Bronchial epithelial cell (primary cell): ENCODE measurements at regions not wholly inside any gene's neighbourhood (a gene's known extent, or its start where the extent isn't known, plus 50 kb on each side); places are given as distances from the start of the nearest gene placed in this dataset.

Experiments used
- DNase-seq: peaks from one replicate; pipeline ENCODE4 v3.0.0-alpha.2; 2010; ENCODE audit warnings: low read depth
- FAIRE-seq: peaks from 2 replicates; lab custom pipeline; 2011; peaks lifted over from hg19 to GRCh38; lab: Jason Lieb, UNC
- H3K27me3 ChIP-seq: 2 replicates; pipeline ENCODE4 v1.5.1; 2011; ENCODE audit warnings: low read length; ENCODE audit not compliant: control insufficient read depth, insufficient read depth
- H3K36me3 ChIP-seq: 2 replicates; pipeline ENCODE4 v1.5.1; 2011; ENCODE audit warnings: low read length; ENCODE audit not compliant: control insufficient read depth, insufficient read depth
- H3K4me3 ChIP-seq: 2 replicates; pipeline ENCODE4 v1.5.1; 2011; ENCODE audit warnings: mild to moderate bottlenecking, low read depth, low read length, control low read depth
- TF ChIP-seq, protein P1 (sequence below): IDR thresholded peaks from 2 replicates; pipeline ENCODE4 v1.5.1; 2011; ENCODE audit warnings: mild to moderate bottlenecking, moderate library complexity, low read length, control low read depth, inconsistent platforms; ENCODE audit not compliant: insufficient read depth, severe bottlenecking

DNA sequence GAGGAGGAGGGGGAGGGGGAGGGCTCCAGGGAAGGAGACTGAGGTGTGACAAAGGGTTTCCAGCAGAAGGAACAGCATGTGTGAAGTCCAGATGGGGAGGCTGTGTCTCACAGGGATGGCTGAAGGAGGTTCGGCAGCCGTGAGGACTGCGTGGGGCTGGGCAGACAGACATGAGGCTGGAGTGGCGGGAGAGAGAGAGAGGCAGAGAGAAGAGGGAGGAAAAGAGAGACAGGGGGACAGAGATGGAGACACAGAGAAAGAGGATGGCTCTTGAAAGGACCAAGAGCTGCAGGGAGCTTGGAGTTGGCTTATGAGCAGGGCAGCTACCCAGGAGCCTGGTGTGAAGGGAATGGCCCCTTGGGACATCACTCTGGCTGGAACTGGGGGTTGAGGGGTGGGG lies 138.9 kb upstream of the ASB18 start:
- no peaks in the 10 kb centered on the region for H3K36me3 ChIP-seq
- no peak overlapping the region for H3K4me3 ChIP-seq
- no peak for FAIRE-seq
- TF ChIP-seq, protein P1, sequence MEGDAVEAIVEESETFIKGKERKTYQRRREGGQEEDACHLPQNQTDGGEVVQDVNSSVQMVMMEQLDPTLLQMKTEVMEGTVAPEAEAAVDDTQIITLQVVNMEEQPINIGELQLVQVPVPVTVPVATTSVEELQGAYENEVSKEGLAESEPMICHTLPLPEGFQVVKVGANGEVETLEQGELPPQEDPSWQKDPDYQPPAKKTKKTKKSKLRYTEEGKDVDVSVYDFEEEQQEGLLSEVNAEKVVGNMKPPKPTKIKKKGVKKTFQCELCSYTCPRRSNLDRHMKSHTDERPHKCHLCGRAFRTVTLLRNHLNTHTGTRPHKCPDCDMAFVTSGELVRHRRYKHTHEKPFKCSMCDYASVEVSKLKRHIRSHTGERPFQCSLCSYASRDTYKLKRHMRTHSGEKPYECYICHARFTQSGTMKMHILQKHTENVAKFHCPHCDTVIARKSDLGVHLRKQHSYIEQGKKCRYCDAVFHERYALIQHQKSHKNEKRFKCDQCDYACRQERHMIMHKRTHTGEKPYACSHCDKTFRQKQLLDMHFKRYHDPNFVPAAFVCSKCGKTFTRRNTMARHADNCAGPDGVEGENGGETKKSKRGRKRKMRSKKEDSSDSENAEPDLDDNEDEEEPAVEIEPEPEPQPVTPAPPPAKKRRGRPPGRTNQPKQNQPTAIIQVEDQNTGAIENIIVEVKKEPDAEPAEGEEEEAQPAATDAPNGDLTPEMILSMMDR = no peak
- no peak for DNase-seq
- H3K27me3 ChIP-seq = no peaks in the 10 kb centered on the region

DNA sequence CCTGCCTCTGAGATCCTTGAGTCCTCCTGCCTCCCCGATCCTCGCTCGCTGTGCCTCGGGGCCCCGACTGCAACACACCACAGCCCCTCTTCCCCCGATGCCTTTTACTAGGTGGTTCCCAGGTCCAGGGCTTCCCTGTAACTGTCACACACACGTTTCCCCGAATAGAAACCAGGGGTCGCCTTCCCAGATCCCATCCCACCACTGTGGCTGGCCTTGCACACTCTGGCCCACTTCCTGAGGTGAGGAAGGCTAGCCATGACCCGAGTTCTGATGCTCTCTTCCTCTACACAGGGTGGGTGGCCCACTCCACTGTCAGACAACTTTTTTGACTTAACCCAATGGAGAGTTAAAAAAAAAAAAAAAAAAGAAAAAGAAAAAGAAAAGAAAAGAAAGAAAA lies 139.6 kb upstream of the ASB18 start:
- TF ChIP-seq, protein P1 = no peak
- DNase-seq (no peak), FAIRE-seq (no peak)
- Histone ChIP-seq H3K27me3 (no peaks in the 10 kb centered on the region), H3K36me3 (no peaks in the 10 kb centered on the region), H3K4me3 (no peak overlapping the region)

DNA sequence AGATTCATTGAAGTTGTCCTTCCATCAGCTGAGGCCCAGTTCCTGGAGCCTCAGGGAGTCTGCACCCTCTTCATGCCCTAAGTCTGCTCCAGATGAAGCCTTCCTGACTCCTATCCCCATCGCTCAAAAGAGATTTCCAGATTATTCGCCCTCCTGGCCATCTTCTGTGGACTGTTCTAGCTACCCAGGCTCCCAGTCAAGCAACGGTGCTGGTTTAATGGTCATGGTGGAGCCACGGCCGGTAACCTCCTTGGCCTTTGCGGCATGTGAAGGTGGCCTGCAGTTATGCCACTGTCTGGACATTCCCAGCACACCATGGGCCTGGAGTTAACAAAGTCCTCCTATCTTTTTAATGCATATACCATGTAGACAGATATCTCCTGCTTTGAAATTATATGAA lies 140.1 kb upstream of the ASB18 start:
- H3K4me3 ChIP-seq = no peak overlapping the region
- FAIRE-seq (no peak), DNase-seq (no peak)
- no peaks in the 10 kb centered on the region for H3K36me3 ChIP-seq
- TF ChIP-seq, protein P1 = no peak
- H3K27me3 ChIP-seq = no peaks in the 10 kb centered on the region

DNA sequence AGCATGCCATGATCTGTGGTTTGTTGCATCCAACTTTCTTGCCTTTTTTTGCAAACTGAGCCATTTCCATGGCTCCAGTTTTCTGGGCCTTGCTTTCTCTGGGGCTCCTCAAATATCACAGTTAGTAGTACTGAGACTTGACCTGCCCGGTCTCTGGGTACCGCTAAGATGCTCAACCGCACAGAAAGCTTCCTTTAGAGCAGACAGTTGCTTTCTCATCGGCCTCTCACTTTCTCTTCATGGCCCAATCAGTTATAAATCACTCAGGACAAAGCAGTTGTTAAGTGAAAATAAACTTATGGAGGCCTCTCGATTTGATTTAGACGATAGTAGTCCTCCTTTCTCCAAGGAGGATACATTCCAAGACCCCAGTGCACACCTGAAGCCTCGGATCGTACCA lies 141.2 kb upstream of the ASB18 start:
- FAIRE-seq = no peak
- no peak overlapping the region for H3K4me3 ChIP-seq
- DNase-seq = no peak
- TF ChIP-seq, protein P1 = no peak
- no peaks in the 10 kb centered on the region for H3K36me3 ChIP-seq
- H3K27me3 ChIP-seq = no peaks in the 10 kb centered on the region

DNA sequence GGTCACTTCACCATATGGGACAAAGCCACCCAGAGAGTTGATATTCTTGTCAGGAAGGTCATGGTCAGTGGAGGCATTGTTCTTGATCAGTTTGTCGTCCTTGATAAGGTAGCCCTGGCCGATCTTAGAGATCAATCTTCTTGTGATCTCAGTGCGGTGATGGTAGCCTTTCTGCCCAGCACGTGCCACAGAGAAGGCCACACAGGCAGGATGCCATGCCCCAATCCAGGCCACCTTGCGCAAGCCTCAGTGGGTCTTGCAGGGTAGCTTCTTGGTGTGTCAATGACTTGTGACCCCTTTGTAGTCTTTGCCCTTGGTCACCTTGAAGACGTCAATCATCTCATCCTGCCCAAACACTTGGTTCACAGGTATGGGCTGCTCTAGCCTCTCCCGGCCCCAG lies 143.9 kb upstream of the ASB18 start:
- no peaks in the 10 kb centered on the region for H3K36me3 ChIP-seq
- TF ChIP-seq, protein P1 = no peak
- H3K27me3 ChIP-seq = no peaks in the 10 kb centered on the region
- peak; percentile 40 for FAIRE-seq
- no peak overlapping the region for H3K4me3 ChIP-seq
- DNase-seq = no peak

DNA sequence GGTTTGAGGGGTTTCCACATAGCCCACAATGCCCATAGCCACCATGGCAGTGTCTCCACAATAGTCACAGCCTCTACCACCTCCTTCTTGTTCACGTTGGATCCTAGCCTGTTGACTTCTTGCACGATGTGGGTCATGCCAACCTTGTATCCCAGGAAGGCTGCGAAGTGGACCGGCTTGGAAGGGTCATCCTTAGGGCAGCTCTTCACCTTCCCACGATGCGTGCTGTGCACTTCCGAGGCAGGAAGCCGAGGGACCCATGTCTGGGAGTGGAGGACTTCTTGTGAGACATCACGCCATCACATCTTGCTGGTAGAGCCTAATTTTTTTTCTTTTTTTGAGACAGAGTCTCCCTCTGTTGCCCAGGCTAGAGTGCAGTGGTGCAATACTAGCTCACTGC lies 144.6 kb upstream of the ASB18 start:
- TF ChIP-seq, protein P1 = no peak
- no peak overlapping the region for H3K4me3 ChIP-seq
- FAIRE-seq (peak; percentile 28), DNase-seq (no peak)
- no peaks in the 10 kb centered on the region for H3K27me3 ChIP-seq
- no peaks in the 10 kb centered on the region for H3K36me3 ChIP-seq
